ENCODE measurements at regions not wholly inside any gene's neighbourhood (a gene's known extent, or its start where the extent isn't known, plus 50 kb on each side); places are given as distances from the start of the nearest gene placed in this dataset.

GRCh38 chr5:167725264-167725663 is 566.2 kb upstream of the WWC1 start:
- Histone ChIP-seq H3K9me3 (ENCODE audit: low read depth, low read length) (no peaks in the 10 kb centered on the region), H3K9ac (ENCODE audit: insufficient read length) (no peak overlapping the region), H3K27ac (no peak overlapping the region), H3K36me3 (ENCODE audit: insufficient read depth, low read length) (no peaks in the 10 kb centered on the region), H3K4me3 (no peak overlapping the region)
- TF ChIP-seq FOXP2 (optimal IDR thresholded peaks at IDR 0.05; ENCODE audit: control extremely low read depth, extremely low read length, insufficient read depth) (no peak), POLR2AphosphoS5 (IDR thresholded peaks at IDR 0.05; ENCODE audit: borderline replicate concordance, low read depth, low read length) (no peak), EZH2 (IDR thresholded peaks at IDR 0.05) (no peak)
- no peak for DNase-seq (ENCODE audit: low read depth, low spot score)

GRCh38 chr5:167725741-167726140 is 565.7 kb upstream of the WWC1 start:
- no peaks in the 10 kb centered on the region for H3K9me3 ChIP-seq (ENCODE audit: low read depth, low read length)
- no peak overlapping the region for H3K27ac ChIP-seq
- no peak overlapping the region for H3K9ac ChIP-seq (ENCODE audit: insufficient read length)
- H3K36me3 ChIP-seq (ENCODE audit: insufficient read depth, low read length): no peaks in the 10 kb centered on the region
- no peak for DNase-seq (ENCODE audit: low read depth, low spot score)
- no peak for TF ChIP-seq FOXP2 (optimal IDR thresholded peaks at IDR 0.05; ENCODE audit: control extremely low read depth, extremely low read length, insufficient read depth)
- no peak for TF ChIP-seq POLR2AphosphoS5 (IDR thresholded peaks at IDR 0.05; ENCODE audit: borderline replicate concordance, low read depth, low read length)
- no peak for TF ChIP-seq EZH2 (IDR thresholded peaks at IDR 0.05)
- H3K4me3 ChIP-seq: no peak overlapping the region

- no peak overlapping the region for H3K27ac ChIP-seq
- DNase-seq (ENCODE audit: low read depth, low spot score): no peak
- TF ChIP-seq POLR2AphosphoS5 (IDR thresholded peaks at IDR 0.05; ENCODE audit: borderline replicate concordance, low read depth, low read length) (no peak), FOXP2 (optimal IDR thresholded peaks at IDR 0.05; ENCODE audit: control extremely low read depth, extremely low read length, insufficient read depth) (no peak), EZH2 (IDR thresholded peaks at IDR 0.05) (no peak)
These were observed 564.8 kb upstream of the WWC1 start for GRCh38 chr5:167726642-167727041.

GRCh38 chr5:167730121-167730520 is 561.3 kb upstream of the WWC1 start:
- TF ChIP-seq POLR2AphosphoS5 (IDR thresholded peaks at IDR 0.05; ENCODE audit: borderline replicate concordance, low read depth, low read length): no peak
- TF ChIP-seq EZH2 (IDR thresholded peaks at IDR 0.05): no peak
- no peak for TF ChIP-seq FOXP2 (optimal IDR thresholded peaks at IDR 0.05; ENCODE audit: control extremely low read depth, extremely low read length, insufficient read depth)
- Histone ChIP-seq H3K4me3 (peak overlapping the region; percentile 16), H3K27ac (peak overlapping the region; percentile 85), H3K9ac (ENCODE audit: insufficient read length) (no peak overlapping the region), H3K36me3 (ENCODE audit: insufficient read depth, low read length) (peaks cover 3% of the 10 kb centered on the region; the same call in 1 of the 2 replicates), H3K9me3 (ENCODE audit: low read depth, low read length) (no peaks in the 10 kb centered on the region)
- DNase-seq (ENCODE audit: low read depth, low spot score): no peak

More at GRCh38 chr5:167726642-167727041, 564.8 kb upstream of the WWC1 start:
- Histone ChIP-seq H3K4me3 (no peak overlapping the region), H3K9ac (ENCODE audit: insufficient read length) (no peak overlapping the region), H3K9me3 (ENCODE audit: low read depth, low read length) (no peaks in the 10 kb centered on the region), H3K36me3 (ENCODE audit: insufficient read depth, low read length) (no peaks in the 10 kb centered on the region)

GRCh38 chr5:167730656-167731055 is 560.8 kb upstream of the WWC1 start:
- DNase-seq (ENCODE audit: low read depth, low spot score): no peak
- H3K9ac ChIP-seq (ENCODE audit: insufficient read length): no peak overlapping the region
- H3K27ac ChIP-seq: peak overlapping the region; percentile 85
- H3K36me3 ChIP-seq (ENCODE audit: insufficient read depth, low read length): peaks cover 3% of the 10 kb centered on the region; the same call in 1 of the 2 replicates
- peak overlapping the region; percentile 16 for H3K4me3 ChIP-seq
- H3K9me3 ChIP-seq (ENCODE audit: low read depth, low read length): no peaks in the 10 kb centered on the region
- TF ChIP-seq FOXP2 (optimal IDR thresholded peaks at IDR 0.05; ENCODE audit: control extremely low read depth, extremely low read length, insufficient read depth) (no peak), POLR2AphosphoS5 (IDR thresholded peaks at IDR 0.05; ENCODE audit: borderline replicate concordance, low read depth, low read length) (no peak), EZH2 (IDR thresholded peaks at IDR 0.05) (no peak)

- Histone ChIP-seq H3K9ac (ENCODE audit: insufficient read length) (no peak overlapping the region), H3K9me3 (ENCODE audit: low read depth, low read length) (no peaks in the 10 kb centered on the region), H3K4me3 (no peak overlapping the region), H3K27ac (no peak overlapping the region), H3K36me3 (ENCODE audit: insufficient read depth, low read length) (peaks cover 3% of the 10 kb centered on the region; the same call in 1 of the 2 replicates)
- DNase-seq (ENCODE audit: low read depth, low spot score): no peak
- TF ChIP-seq FOXP2 (optimal IDR thresholded peaks at IDR 0.05; ENCODE audit: control extremely low read depth, extremely low read length, insufficient read depth): no peak
- TF ChIP-seq EZH2 (IDR thresholded peaks at IDR 0.05): no peak
- no peak for TF ChIP-seq POLR2AphosphoS5 (IDR thresholded peaks at IDR 0.05; ENCODE audit: borderline replicate concordance, low read depth, low read length)
These were observed 559.5 kb upstream of the WWC1 start for GRCh38 chr5:167731951-167732350.

- H3K27ac ChIP-seq: no peak overlapping the region
- peaks cover 3% of the 10 kb centered on the region; the same call in 1 of the 2 replicates for H3K36me3 ChIP-seq (ENCODE audit: insufficient read depth, low read length)
- no peak for DNase-seq (ENCODE audit: low read depth, low spot score)
These were observed 558.9 kb upstream of the WWC1 start for GRCh38 chr5:167732499-167732898.

GRCh38 chr5:167736992-167737391 is 554.5 kb upstream of the WWC1 start:
- Histone ChIP-seq H3K4me3 (no peak overlapping the region), H3K27ac (no peak overlapping the region), H3K9me3 (ENCODE audit: low read depth, low read length) (no peaks in the 10 kb centered on the region), H3K9ac (ENCODE audit: insufficient read length) (no peak overlapping the region), H3K36me3 (ENCODE audit: insufficient read depth, low read length) (peaks cover 3% of the 10 kb centered on the region; the same call in 1 of the 2 replicates)
- no peak for TF ChIP-seq POLR2AphosphoS5 (IDR thresholded peaks at IDR 0.05; ENCODE audit: borderline replicate concordance, low read depth, low read length)
- TF ChIP-seq EZH2 (IDR thresholded peaks at IDR 0.05): no peak
- TF ChIP-seq FOXP2 (optimal IDR thresholded peaks at IDR 0.05; ENCODE audit: control extremely low read depth, extremely low read length, insufficient read depth): no peak
- no peak for DNase-seq (ENCODE audit: low read depth, low spot score)

More at GRCh38 chr5:167732499-167732898, 558.9 kb upstream of the WWC1 start:
- TF ChIP-seq EZH2 (IDR thresholded peaks at IDR 0.05): no peak
- TF ChIP-seq POLR2AphosphoS5 (IDR thresholded peaks at IDR 0.05; ENCODE audit: borderline replicate concordance, low read depth, low read length): no peak
- no peak for TF ChIP-seq FOXP2 (optimal IDR thresholded peaks at IDR 0.05; ENCODE audit: control extremely low read depth, extremely low read length, insufficient read depth)
- Histone ChIP-seq H3K9me3 (ENCODE audit: low read depth, low read length) (no peaks in the 10 kb centered on the region), H3K9ac (ENCODE audit: insufficient read length) (no peak overlapping the region), H3K4me3 (no peak overlapping the region)
